ENCODE measurements at regions not wholly inside any gene's neighbourhood (a gene's known extent, or its start where the extent isn't known, plus 50 kb on each side); places are given as distances from the start of the nearest gene placed in this dataset.

DNA sequence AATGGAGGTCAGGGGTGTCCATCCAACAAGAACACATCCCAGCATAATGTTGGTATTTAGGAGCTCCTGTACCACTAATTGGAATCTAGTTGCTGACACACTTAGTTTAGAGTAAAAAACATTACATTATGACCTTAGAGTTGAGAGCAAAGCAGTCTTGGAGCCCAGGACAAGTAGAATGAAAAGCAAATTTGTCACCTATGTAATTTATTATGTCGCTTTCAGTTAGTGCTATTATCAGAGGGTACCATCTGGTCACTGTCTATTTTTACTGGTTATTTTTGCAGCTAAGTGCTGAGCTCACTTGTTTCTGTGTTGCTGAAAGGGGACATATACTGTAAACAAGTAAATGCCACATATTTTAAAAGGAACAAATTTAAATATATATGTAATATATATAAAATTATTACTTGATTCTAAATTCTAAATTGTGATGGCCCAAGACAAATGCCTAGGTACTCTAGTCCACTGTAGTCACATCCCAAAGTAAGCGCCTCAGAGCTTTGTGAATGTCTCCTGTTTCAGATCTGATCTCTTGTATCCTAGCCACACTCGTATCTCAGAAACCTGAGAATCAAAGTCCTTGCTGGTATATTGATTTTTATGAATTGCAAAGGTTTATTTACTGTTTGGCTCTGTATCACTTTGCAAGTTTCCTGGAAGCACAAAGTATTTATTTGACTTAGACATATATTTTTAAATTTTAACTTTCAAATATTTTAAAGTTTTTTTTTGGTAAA lies 148.6 kb upstream of the MAN1A1 start:
- Histone ChIP-seq H3K9me3 (no peaks in the 10 kb centered on the region), H2AFZ (ENCODE audit: low read depth) (no peak overlapping the region), H3K79me2 (ENCODE audit: insufficient read depth) (no peaks in the 10 kb centered on the region), H3K9ac (no peak overlapping the region), H3K4me3 (ENCODE audit: low read depth in 2 of 2, low read length in 1 of 2) (no peak overlapping the region), H3K4me2 (no peak overlapping the region), H3F3A (replicated peaks; ENCODE audit: insufficient read depth) (no peaks in the 10 kb centered on the region), H3K27me3 (ENCODE audit: insufficient read depth) (no peaks in the 10 kb centered on the region), H3K27ac (ENCODE audit: low read depth in 2 of 2, low read length in 1 of 2) (no peak overlapping the region), H4K20me1 (ENCODE audit: insufficient read depth) (no peaks in the 10 kb centered on the region), H3K4me1 (ENCODE audit: control insufficient read depth in 1 of 2, insufficient read depth in 2 of 2, low read depth in 1 of 2, low read length in 1 of 2) (peaks cover 0 to 6% of the 10 kb centered on the region in 2 experiments; a peak in 2 of 4 replicates), H3K36me3 (replicated peaks in 1 of 2; ENCODE audit: control insufficient read depth in 1 of 2, insufficient read depth in 2 of 2, low read length in 1 of 2) (no peaks in the 10 kb centered on the region), H3K9me2 (no peaks in the 10 kb centered on the region)
- ChIA-PET CTCF (interaction anchor here (0.6 to 0.7 kb wide), 2 partner anchors 119 to 195 kb away, joined by 3 read pairs; no protein-coding TSS in a partner anchor), POLR2A (no interaction called here)
- 70% methylated on average over 3 of the region's 3 CpGs for WGBS (ENCODE audit: low lambda C conversion rate)
- TF ChIP-seq PBX3 (IDR thresholded peaks at IDR 0.05) (no peak), GATA2 (CRISPR knock-in tag; IDR thresholded peaks at IDR 0.05) (no peak)
- TF ChIP-seq, protein P1, sequence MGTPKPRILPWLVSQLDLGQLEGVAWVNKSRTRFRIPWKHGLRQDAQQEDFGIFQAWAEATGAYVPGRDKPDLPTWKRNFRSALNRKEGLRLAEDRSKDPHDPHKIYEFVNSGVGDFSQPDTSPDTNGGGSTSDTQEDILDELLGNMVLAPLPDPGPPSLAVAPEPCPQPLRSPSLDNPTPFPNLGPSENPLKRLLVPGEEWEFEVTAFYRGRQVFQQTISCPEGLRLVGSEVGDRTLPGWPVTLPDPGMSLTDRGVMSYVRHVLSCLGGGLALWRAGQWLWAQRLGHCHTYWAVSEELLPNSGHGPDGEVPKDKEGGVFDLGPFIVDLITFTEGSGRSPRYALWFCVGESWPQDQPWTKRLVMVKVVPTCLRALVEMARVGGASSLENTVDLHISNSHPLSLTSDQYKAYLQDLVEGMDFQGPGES (IDR thresholded peaks at IDR 0.05; ENCODE audit: low read depth, low read length): no peak
- TF ChIP-seq, protein P2, sequence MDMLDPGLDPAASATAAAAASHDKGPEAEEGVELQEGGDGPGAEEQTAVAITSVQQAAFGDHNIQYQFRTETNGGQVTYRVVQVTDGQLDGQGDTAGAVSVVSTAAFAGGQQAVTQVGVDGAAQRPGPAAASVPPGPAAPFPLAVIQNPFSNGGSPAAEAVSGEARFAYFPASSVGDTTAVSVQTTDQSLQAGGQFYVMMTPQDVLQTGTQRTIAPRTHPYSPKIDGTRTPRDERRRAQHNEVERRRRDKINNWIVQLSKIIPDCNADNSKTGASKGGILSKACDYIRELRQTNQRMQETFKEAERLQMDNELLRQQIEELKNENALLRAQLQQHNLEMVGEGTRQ (IDR thresholded peaks at IDR 0.05; ENCODE audit: borderline replicate concordance, low read depth, low read length): no peak
- DNase-seq: no peak

- no peaks in the 10 kb centered on the region for H3K36me3 ChIP-seq (replicated peaks in 1 of 2; ENCODE audit: control insufficient read depth in 1 of 2, insufficient read depth in 2 of 2, low read length in 1 of 2)
- H3F3A ChIP-seq (replicated peaks; ENCODE audit: insufficient read depth): no peaks in the 10 kb centered on the region
- H3K27ac ChIP-seq (ENCODE audit: low read depth in 2 of 2, low read length in 1 of 2): no peak overlapping the region
- peak; percentile 31 for DNase-seq
- POLR2A ChIA-PET: no interaction called here
- no peaks in the 10 kb centered on the region for H3K9me2 ChIP-seq
- no peaks in the 10 kb centered on the region for H3K27me3 ChIP-seq (ENCODE audit: insufficient read depth)
- no peaks in the 10 kb centered on the region for H3K79me2 ChIP-seq (ENCODE audit: insufficient read depth)
- 70% methylated on average over 5 of the region's 5 CpGs for WGBS (ENCODE audit: low lambda C conversion rate)
- H4K20me1 ChIP-seq (ENCODE audit: insufficient read depth): no peaks in the 10 kb centered on the region
- no peak overlapping the region for H3K9ac ChIP-seq
- peaks cover 0 to 6% of the 10 kb centered on the region in 2 experiments; a peak in 2 of 4 replicates for H3K4me1 ChIP-seq (ENCODE audit: control insufficient read depth in 1 of 2, insufficient read depth in 2 of 2, low read depth in 1 of 2, low read length in 1 of 2)
- CTCF ChIA-PET: interaction anchor here (0.6 kb wide), 1 partner anchor 1806 kb away, joined by 3 read pairs; no protein-coding TSS in a partner anchor
- no peak overlapping the region for H2AFZ ChIP-seq (ENCODE audit: low read depth)
- H3K4me2 ChIP-seq: no peak overlapping the region
- no peak overlapping the region for H3K4me3 ChIP-seq (ENCODE audit: low read depth in 2 of 2, low read length in 1 of 2)
- TF ChIP-seq RCOR1 (IDR thresholded peaks at IDR 0.05; ENCODE audit: low read length) (no peak), FOXM1 (IDR thresholded peaks at IDR 0.05; ENCODE audit: low read depth) (no peak), EP300 (IDR thresholded peaks at IDR 0.05; ENCODE audit: borderline replicate concordance in 1 of 2, low read depth in 1 of 2, low read length in 1 of 2) (peak in 1 of 2 experiments; percentile 40; a peak in 1 of 4 replicates)
- no peaks in the 10 kb centered on the region for H3K9me3 ChIP-seq
Observed at GRCh38 chr6:119495230-119495683, 145.7 kb upstream of the MAN1A1 start.
